Activated B cell treated with CpG ODN at 0.5 μM for 24 hours (primary cell): ENCODE measurements at regions not wholly inside any gene's neighbourhood (a gene's known extent, or its start where the extent isn't known, plus 50 kb on each side); places are given as distances from the start of the nearest gene placed in this dataset.

Experiments
- ATAC-seq: fragments of 200-7000 bp; cut with Tn5 transposase; one replicate; pipeline ENCODE4 v1.10.0; 2021; ENCODE audit warnings: low read depth, mild to moderate bottlenecking, moderate library complexity
- CTCF ChIA-PET: fragments of 350-600 bp; sonication (Branson Sonifier 250); formaldehyde crosslinking; loops from one replicate; lab custom pipeline; 2021; ENCODE audit warnings: antibody characterized with exemption; lab: Charles Lee
- POLR2A ChIA-PET: fragments of 350-600 bp; sonication (Branson Sonifier 250); formaldehyde crosslinking; loops from one replicate; lab custom pipeline; 2021; ENCODE audit warnings: antibody characterized with exemption; lab: Charles Lee
- DNase-seq: peaks from one replicate; pipeline ENCODE4 v3.0.0; 2022
- H3K27ac Mint-ChIP-seq: one replicate; pipeline ENCODE4 v1.8.0; 2020; ENCODE audit warnings: mixed read lengths
- H3K27me3 Mint-ChIP-seq: one replicate; pipeline ENCODE4 v1.8.0; 2021; ENCODE audit warnings: mixed read lengths
- H3K36me3 Mint-ChIP-seq: one replicate; pipeline ENCODE4 v1.8.0; 2021; ENCODE audit warnings: low read depth, mixed read lengths
- H3K4me1 Mint-ChIP-seq: one replicate; pipeline ENCODE4 v1.8.0; 2021; ENCODE audit warnings: mixed read lengths
- H3K4me3 Mint-ChIP-seq: one replicate; pipeline ENCODE4 v1.8.0; 2020; ENCODE audit warnings: mild to moderate bottlenecking, mixed read lengths
- H3K9me3 Mint-ChIP-seq: one replicate; pipeline ENCODE4 v1.8.0; 2020; ENCODE audit warnings: mixed read lengths
- CTCF ChIP-seq: fragments of 200-600 bp; IDR thresholded peaks from one replicate; pipeline ENCODE4 v1.8.0; 2022; ENCODE audit warnings: antibody characterized with exemption, mild to moderate bottlenecking
- intact Hi-C: fragments of 100-400 bp; cut with micrococcal nuclease; formaldehyde crosslinking; loops from one replicate; pipeline ENCODE4 v1.15.1; 2024

GRCh38 chr11:128116447-128116846 lies 470.9 kb downstream of the ETS1 start:
- no peak for DNase-seq
- POLR2A ChIA-PET: no interaction called here
- intact Hi-C loops: no loop called here
- H3K4me3 Mint-ChIP-seq: no peak overlapping the region
- peaks cover 29% of the 10 kb centered on the region for H3K27me3 Mint-ChIP-seq
- no peaks in the 10 kb centered on the region for H3K36me3 Mint-ChIP-seq
- no peak overlapping the region for H3K27ac Mint-ChIP-seq
- no peaks in the 10 kb centered on the region for H3K9me3 Mint-ChIP-seq
- CTCF ChIA-PET: no interaction called here
- no peaks in the 10 kb centered on the region for H3K4me1 Mint-ChIP-seq
- no peak for ATAC-seq
- no peak for TF ChIP-seq CTCF

- Mint-ChIP-seq H3K27ac (no peak overlapping the region), H3K36me3 (no peaks in the 10 kb centered on the region), H3K9me3 (no peaks in the 10 kb centered on the region), H3K4me1 (no peaks in the 10 kb centered on the region), H3K27me3 (peaks cover 43% of the 10 kb centered on the region), H3K4me3 (no peak overlapping the region)
- DNase-seq: no peak
- intact Hi-C loops: no loop called here
- ChIA-PET CTCF (no interaction called here), POLR2A (no interaction called here)
- ATAC-seq: no peak
- TF ChIP-seq CTCF: no peak
Measured at GRCh38 chr11:128105950-128106349, 481.4 kb downstream of the ETS1 start.

GRCh38 chr11:128105511-128105910 lies 481.8 kb downstream of the ETS1 start:
- Mint-ChIP-seq H3K36me3 (no peaks in the 10 kb centered on the region), H3K4me3 (no peak overlapping the region), H3K4me1 (no peaks in the 10 kb centered on the region), H3K9me3 (no peaks in the 10 kb centered on the region), H3K27me3 (peaks cover 43% of the 10 kb centered on the region), H3K27ac (no peak overlapping the region)
- no peak for TF ChIP-seq CTCF
- ATAC-seq: no peak
- no peak for DNase-seq
- ChIA-PET CTCF (no interaction called here), POLR2A (no interaction called here)
- intact Hi-C loops: no loop called here

GRCh38 chr11:128103278-128103873 lies 484.0 kb downstream of the ETS1 start:
- intact Hi-C loops: no loop called here
- no peak overlapping the region for H3K4me3 Mint-ChIP-seq
- CTCF ChIA-PET: no interaction called here
- H3K27me3 Mint-ChIP-seq: peaks cover 33% of the 10 kb centered on the region
- no peak for ATAC-seq
- H3K27ac Mint-ChIP-seq: no peak overlapping the region
- no peak for TF ChIP-seq CTCF
- H3K9me3 Mint-ChIP-seq: no peaks in the 10 kb centered on the region
- POLR2A ChIA-PET: no interaction called here
- H3K4me1 Mint-ChIP-seq: no peaks in the 10 kb centered on the region
- H3K36me3 Mint-ChIP-seq: no peaks in the 10 kb centered on the region
- no peak for DNase-seq

- no peak overlapping the region for H3K27ac Mint-ChIP-seq
- CTCF ChIA-PET: no interaction called here
Measured at GRCh38 chr11:128098781-128099180, 488.6 kb downstream of the ETS1 start.

More at GRCh38 chr11:128098781-128099180, 488.6 kb downstream of the ETS1 start:
- DNase-seq (no peak), ATAC-seq (no peak)
- intact Hi-C loops: no loop called here
- H3K4me3 Mint-ChIP-seq: no peak overlapping the region
- H3K4me1 Mint-ChIP-seq: no peaks in the 10 kb centered on the region
- POLR2A ChIA-PET: no interaction called here
- no peaks in the 10 kb centered on the region for H3K9me3 Mint-ChIP-seq
- peaks cover 11% of the 10 kb centered on the region for H3K27me3 Mint-ChIP-seq
- TF ChIP-seq CTCF: no peak
- no peaks in the 10 kb centered on the region for H3K36me3 Mint-ChIP-seq
